ENCODE measurements at regions not wholly inside any gene's neighbourhood (a gene's known extent, or its start where the extent isn't known, plus 50 kb on each side); places are given as distances from the start of the nearest gene placed in this dataset.
"Not testable (repeated sequence)": the region's sequence is repeated elsewhere in the genome, so short reads cannot be mapped to it uniquely, and the experiment has no call there.

- H3K27me3 ChIP-seq (ENCODE audit: insufficient read depth, poor library complexity, severe bottlenecking); ATAC-seq (ENCODE audit: low read depth); H3K4me1 ChIP-seq (ENCODE audit: insufficient read depth, poor library complexity, severe bottlenecking); H3K4me3 ChIP-seq (ENCODE audit: severe bottlenecking); DNase-seq (ENCODE audit: low spot score); H3K36me3 ChIP-seq (ENCODE audit: low read depth); H3K27ac ChIP-seq (ENCODE audit: poor library complexity, severe bottlenecking): not testable (repeated sequence)
- H3K9me3 ChIP-seq (ENCODE audit: severe bottlenecking): peaks cover 11% of the 10 kb centered on the region
Observed at GRCh38 chr12:124070394-124071074, 97.5 kb downstream of the ZNF664 start.

DNA sequence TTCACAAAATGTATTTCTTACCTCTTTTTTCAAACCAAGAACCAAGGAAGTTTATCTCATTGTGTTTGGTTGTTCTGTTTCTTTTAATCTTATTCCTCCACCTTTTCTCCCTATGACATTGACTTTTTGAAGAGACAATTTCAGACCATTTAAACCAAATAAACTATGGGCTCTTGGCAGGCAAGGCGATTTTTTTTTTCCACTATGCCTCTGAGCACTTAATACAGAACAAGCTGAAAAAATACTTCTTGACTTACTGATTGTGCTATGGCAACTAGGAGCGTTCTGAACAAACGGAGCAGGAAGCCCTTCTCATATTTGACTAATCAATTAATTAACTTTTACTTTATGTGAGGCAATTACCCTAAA is 98.0 kb downstream of the ZNF664 start:
- Histone ChIP-seq H3K27me3 (ENCODE audit: insufficient read depth, poor library complexity, severe bottlenecking) (no peaks in the 10 kb centered on the region), H3K27ac (ENCODE audit: poor library complexity, severe bottlenecking) (no peak overlapping the region), H3K36me3 (ENCODE audit: low read depth) (no peaks in the 10 kb centered on the region), H3K9me3 (ENCODE audit: severe bottlenecking) (peaks cover 11% of the 10 kb centered on the region), H3K4me1 (ENCODE audit: insufficient read depth, poor library complexity, severe bottlenecking) (no peaks in the 10 kb centered on the region), H3K4me3 (ENCODE audit: severe bottlenecking) (no peak overlapping the region)
- no peak for ATAC-seq (ENCODE audit: low read depth)
- no peak for DNase-seq (ENCODE audit: low spot score)
- TF ChIP-seq, protein P1, sequence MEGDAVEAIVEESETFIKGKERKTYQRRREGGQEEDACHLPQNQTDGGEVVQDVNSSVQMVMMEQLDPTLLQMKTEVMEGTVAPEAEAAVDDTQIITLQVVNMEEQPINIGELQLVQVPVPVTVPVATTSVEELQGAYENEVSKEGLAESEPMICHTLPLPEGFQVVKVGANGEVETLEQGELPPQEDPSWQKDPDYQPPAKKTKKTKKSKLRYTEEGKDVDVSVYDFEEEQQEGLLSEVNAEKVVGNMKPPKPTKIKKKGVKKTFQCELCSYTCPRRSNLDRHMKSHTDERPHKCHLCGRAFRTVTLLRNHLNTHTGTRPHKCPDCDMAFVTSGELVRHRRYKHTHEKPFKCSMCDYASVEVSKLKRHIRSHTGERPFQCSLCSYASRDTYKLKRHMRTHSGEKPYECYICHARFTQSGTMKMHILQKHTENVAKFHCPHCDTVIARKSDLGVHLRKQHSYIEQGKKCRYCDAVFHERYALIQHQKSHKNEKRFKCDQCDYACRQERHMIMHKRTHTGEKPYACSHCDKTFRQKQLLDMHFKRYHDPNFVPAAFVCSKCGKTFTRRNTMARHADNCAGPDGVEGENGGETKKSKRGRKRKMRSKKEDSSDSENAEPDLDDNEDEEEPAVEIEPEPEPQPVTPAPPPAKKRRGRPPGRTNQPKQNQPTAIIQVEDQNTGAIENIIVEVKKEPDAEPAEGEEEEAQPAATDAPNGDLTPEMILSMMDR (IDR thresholded peaks at IDR 0.05; ENCODE audit: poor library complexity, severe bottlenecking): no peak

GRCh38 chr12:124073356-124074035 is 100.5 kb downstream of the ZNF664 start:
- H3K9me3 ChIP-seq (ENCODE audit: severe bottlenecking): no peaks in the 10 kb centered on the region
- H3K27ac ChIP-seq (ENCODE audit: poor library complexity, severe bottlenecking): no peak overlapping the region
- TF ChIP-seq, protein P1 (IDR thresholded peaks at IDR 0.05; ENCODE audit: poor library complexity, severe bottlenecking): no peak
- no peaks in the 10 kb centered on the region for H3K36me3 ChIP-seq (ENCODE audit: low read depth)
- ATAC-seq (ENCODE audit: low read depth) (no peak), DNase-seq (ENCODE audit: low spot score) (no peak)
- H3K4me3 ChIP-seq (ENCODE audit: severe bottlenecking): no peak overlapping the region
- H3K4me1 ChIP-seq (ENCODE audit: insufficient read depth, poor library complexity, severe bottlenecking): no peaks in the 10 kb centered on the region
- H3K27me3 ChIP-seq (ENCODE audit: insufficient read depth, poor library complexity, severe bottlenecking): no peaks in the 10 kb centered on the region

- Histone ChIP-seq H3K36me3 (ENCODE audit: low read depth) (no peaks in the 10 kb centered on the region), H3K4me3 (ENCODE audit: severe bottlenecking) (no peak overlapping the region), H3K27ac (ENCODE audit: poor library complexity, severe bottlenecking) (no peak overlapping the region), H3K4me1 (ENCODE audit: insufficient read depth, poor library complexity, severe bottlenecking) (no peaks in the 10 kb centered on the region), H3K9me3 (ENCODE audit: severe bottlenecking) (no peaks in the 10 kb centered on the region), H3K27me3 (ENCODE audit: insufficient read depth, poor library complexity, severe bottlenecking) (no peaks in the 10 kb centered on the region)
- ATAC-seq (ENCODE audit: low read depth) (no peak), DNase-seq (ENCODE audit: low spot score) (no peak)
- TF ChIP-seq, protein P1 (IDR thresholded peaks at IDR 0.05; ENCODE audit: poor library complexity, severe bottlenecking): no peak
Observed at GRCh38 chr12:124075841-124076240, 102.8 kb downstream of the ZNF664 start.

DNA sequence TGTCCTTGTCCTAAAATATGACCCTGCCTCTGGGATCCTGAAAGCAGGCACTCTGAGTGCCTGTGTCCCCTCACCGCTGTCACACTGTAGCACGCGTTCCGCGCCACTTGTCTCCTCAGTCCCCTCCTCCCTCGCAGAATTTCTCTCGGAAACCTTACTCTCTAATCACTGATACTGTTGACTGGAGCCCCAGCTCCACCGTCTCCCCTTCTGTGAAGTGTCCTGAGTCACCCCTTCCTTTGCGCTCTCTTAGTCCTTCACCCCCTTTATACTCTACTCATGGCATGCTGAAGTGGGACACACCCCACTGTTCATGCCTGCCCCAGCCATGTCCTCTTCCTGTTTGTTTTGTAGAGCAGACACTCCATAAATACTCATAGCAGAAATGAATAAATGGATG is 104.7 kb downstream of the ZNF664 start:
- Histone ChIP-seq H3K4me3 (ENCODE audit: severe bottlenecking) (no peak overlapping the region), H3K36me3 (ENCODE audit: low read depth) (no peaks in the 10 kb centered on the region), H3K4me1 (ENCODE audit: insufficient read depth, poor library complexity, severe bottlenecking) (no peaks in the 10 kb centered on the region), H3K9me3 (ENCODE audit: severe bottlenecking) (no peaks in the 10 kb centered on the region), H3K27me3 (ENCODE audit: insufficient read depth, poor library complexity, severe bottlenecking) (no peaks in the 10 kb centered on the region), H3K27ac (ENCODE audit: poor library complexity, severe bottlenecking) (no peak overlapping the region)
- TF ChIP-seq, protein P1 (IDR thresholded peaks at IDR 0.05; ENCODE audit: poor library complexity, severe bottlenecking): no peak
- ATAC-seq (ENCODE audit: low read depth): no peak
- no peak for DNase-seq (ENCODE audit: low spot score)

All from RWPE2 (cell line).